ENCODE measurements at regions not wholly inside any gene's neighbourhood (a gene's known extent, or its start where the extent isn't known, plus 50 kb on each side); places are given as distances from the start of the nearest gene placed in this dataset.

- TF ChIP-seq CTCF (IDR thresholded peaks at IDR 0.05) (no peak), POLR2A (IDR thresholded peaks at IDR 0.05) (no peak)
These were observed 164.9 kb upstream of the RAB4A start for GRCh38 chr1:229105822-229106525.
